Left lobe of liver (tissue), 2 donors: ENCODE measurements at regions not wholly inside any gene's neighbourhood (a gene's known extent, or its start where the extent isn't known, plus 50 kb on each side); places are given as distances from the start of the nearest gene placed in this dataset.
A peak's percentile ranks its signal among the peaks of the same experiment; 100 is the strongest.
"Not testable (repeated sequence)": the region's sequence is repeated elsewhere in the genome, so short reads cannot be mapped to it uniquely, and the experiment has no call there.

ENCODE experiments used
- ATAC-seq: fragments of 200-7000 bp; cut with Tn5 transposase; one replicate; pipeline ENCODE4 v1.9.1; 2020; ENCODE audit warnings: mild to moderate bottlenecking, moderate library complexity
- DNase-seq: peaks from one replicate; pipeline ENCODE4 v3.0.0-alpha.2; 2020; ENCODE audit warnings: low spot score
- donor health status: DM: no; HTN: no; CAD: no; lungs with moderate emphysema.
- donor health status: DM: no; HTN: yes; CAD: no.

DNA sequence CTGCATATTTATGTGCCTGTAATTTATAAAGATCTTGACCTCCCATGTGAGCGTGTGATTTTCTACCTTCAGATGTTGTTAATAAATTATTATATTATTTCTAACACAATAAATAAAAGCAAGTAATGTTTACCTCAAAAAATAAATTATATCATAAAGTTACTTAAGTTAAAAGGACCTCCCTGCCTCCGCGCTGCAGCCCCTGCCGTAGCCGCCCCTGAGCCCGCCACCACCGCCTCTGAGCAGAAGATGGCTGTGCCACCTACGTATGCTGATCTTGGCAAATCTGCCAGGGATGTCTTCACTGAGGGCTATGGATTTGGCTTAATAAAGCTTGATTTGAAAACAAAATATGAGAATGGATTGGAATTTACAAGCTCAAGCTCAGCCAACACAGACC lies 119.6 kb upstream of the BRWD3 start:
- DNase-seq = no peak
- no peak for ATAC-seq

DNA sequence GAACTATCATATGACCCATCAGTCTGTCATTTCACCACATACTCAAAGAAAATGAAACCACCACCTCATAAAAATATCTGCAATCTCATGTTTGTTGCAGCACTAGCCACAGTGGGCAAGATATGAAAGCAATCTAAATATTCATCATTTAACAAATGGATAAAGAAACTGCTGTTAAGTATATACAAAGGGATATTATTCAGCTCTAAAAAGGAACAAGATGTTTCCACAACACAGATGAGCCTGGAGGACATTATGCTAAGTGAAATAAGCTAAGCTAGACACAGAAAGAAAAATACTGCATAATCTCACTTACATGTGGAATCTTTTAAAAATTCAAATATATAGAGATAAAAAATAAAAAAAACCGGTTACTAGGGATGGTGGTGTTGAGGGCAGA lies 108.2 kb upstream of the BRWD3 start:
- no peak for ATAC-seq

GRCh38 chrX:80912351-80912750 lies 102.7 kb upstream of the BRWD3 start:
- not testable (repeated sequence) for ATAC-seq, DNase-seq

More for the DNA sequence above, 108.2 kb upstream of the BRWD3 start:
- no peak for DNase-seq

DNA sequence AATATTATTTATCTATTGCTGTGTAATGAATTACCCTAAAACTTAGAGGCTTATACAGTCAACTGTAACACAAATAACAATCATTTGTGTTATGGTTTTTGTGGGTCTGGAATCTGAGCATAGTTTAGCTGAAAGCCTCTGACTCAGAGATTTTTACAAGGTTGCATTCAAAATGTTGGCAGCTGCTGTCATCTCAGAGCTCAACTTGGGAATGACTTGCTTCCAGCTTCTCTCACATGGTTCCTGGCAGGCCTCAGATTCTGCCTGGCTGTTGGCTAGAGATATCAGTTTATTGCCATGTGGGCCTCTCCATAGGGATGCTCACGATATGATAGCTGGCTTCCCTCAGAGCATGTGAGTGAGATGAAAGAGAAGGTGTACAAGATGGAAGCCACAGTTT lies 70.2 kb upstream of the BRWD3 start:
- no peak for DNase-seq
- ATAC-seq = no peak

DNA sequence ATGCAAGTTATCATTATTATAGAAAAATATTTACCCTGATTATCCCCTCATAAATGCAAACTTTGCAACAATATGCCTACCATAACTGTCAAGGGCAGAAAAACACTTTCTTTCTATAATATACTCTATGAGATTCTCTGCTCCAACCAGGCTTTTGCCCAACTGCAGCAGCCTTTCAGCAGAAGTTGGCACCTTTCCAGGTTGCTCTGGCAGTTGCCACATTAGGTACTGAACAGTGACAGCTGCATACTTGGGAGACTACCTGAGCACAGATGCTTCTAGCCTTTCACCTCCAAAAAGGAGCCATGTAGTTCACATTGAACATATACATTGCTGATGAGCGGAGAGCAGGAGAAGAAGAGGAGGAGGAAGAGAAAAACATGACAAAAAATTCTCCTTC lies 69.5 kb upstream of the BRWD3 start:
- peak; percentile 54 for ATAC-seq
- no peak for DNase-seq

DNA sequence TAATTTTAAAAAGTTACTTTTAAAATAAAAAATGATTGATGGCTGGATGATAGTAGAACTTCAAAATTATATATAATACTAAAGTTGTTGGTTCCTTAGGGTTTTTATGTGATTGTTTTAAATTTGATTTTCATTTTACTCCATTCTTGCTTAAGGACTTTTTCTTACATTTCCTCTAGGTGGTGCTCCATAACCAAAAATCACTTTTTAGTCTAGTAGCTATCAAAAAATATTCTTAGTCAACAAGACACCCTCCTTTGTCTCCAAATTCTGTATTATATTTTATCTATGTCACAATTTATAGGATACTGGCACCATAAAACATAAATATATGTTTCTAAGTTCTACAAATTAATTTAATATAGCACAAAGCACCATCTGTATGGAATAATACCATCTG lies 67.2 kb upstream of the BRWD3 start:
- DNase-seq = no peak
- ATAC-seq = peak; percentile 31
